ENCODE measurements at regions not wholly inside any gene's neighbourhood (a gene's known extent, or its start where the extent isn't known, plus 50 kb on each side); places are given as distances from the start of the nearest gene placed in this dataset.
"Not testable (repeated sequence)": the region's sequence is repeated elsewhere in the genome, so short reads cannot be mapped to it uniquely, and the experiment has no call there.

GRCh38 chr10:85039311-85039710, 710.9 kb downstream of the CCSER2 start:
- no peak for DNase-seq
- in situ Hi-C loops (cut with MboI; ENCODE audit: low pct_unique_long_range_greater_than_20kb, low sequenced_read_pairs) = no loop called here

- in situ Hi-C loops (cut with MboI; ENCODE audit: low pct_unique_long_range_greater_than_20kb, low sequenced_read_pairs) = no loop called here
- no peak for DNase-seq
Observed at GRCh38 chr10:85043207-85043606, 714.8 kb downstream of the CCSER2 start.

GRCh38 chr10:85045046-85045445, 716.7 kb downstream of the CCSER2 start:
- in situ Hi-C loops (cut with MboI; ENCODE audit: low pct_unique_long_range_greater_than_20kb, low sequenced_read_pairs) = no loop called here
- no peak for DNase-seq

GRCh38 chr10:85047170-85047834, 718.9 kb downstream of the CCSER2 start:
- in situ Hi-C loops (cut with MboI; ENCODE audit: low pct_unique_long_range_greater_than_20kb, low sequenced_read_pairs) = no loop called here

GRCh38 chr10:85047979-85048378, 719.6 kb downstream of the CCSER2 start:
- in situ Hi-C loops (cut with MboI; ENCODE audit: low pct_unique_long_range_greater_than_20kb, low sequenced_read_pairs) = no loop called here
- no peak for DNase-seq

More at GRCh38 chr10:85047170-85047834, 718.9 kb downstream of the CCSER2 start:
- DNase-seq = no peak

GRCh38 chr10:85048644-85049043, 720.3 kb downstream of the CCSER2 start:
- in situ Hi-C loops (cut with MboI; ENCODE audit: low pct_unique_long_range_greater_than_20kb, low sequenced_read_pairs) = no loop called here
- no peak for DNase-seq

GRCh38 chr10:85060944-85061343, 732.6 kb downstream of the CCSER2 start:
- DNase-seq = no peak
- in situ Hi-C loops (cut with MboI; ENCODE audit: low pct_unique_long_range_greater_than_20kb, low sequenced_read_pairs) = no loop called here

- in situ Hi-C loops (cut with MboI; ENCODE audit: low pct_unique_long_range_greater_than_20kb, low sequenced_read_pairs) = no loop called here
- DNase-seq = no peak
Observed at GRCh38 chr10:85061401-85061800, 733.0 kb downstream of the CCSER2 start.

GRCh38 chr10:85067955-85068354, 739.6 kb downstream of the CCSER2 start:
- in situ Hi-C loops (cut with MboI; ENCODE audit: low pct_unique_long_range_greater_than_20kb, low sequenced_read_pairs) = no loop called here
- DNase-seq = no peak

- DNase-seq = no peak
- in situ Hi-C loops (cut with MboI; ENCODE audit: low pct_unique_long_range_greater_than_20kb, low sequenced_read_pairs) = no loop called here
Observed at GRCh38 chr10:85080934-85081333, 752.5 kb downstream of the CCSER2 start.

GRCh38 chr10:85098835-85099521, 770.6 kb downstream of the CCSER2 start:
- DNase-seq = no peak
- in situ Hi-C loops (cut with MboI; ENCODE audit: low pct_unique_long_range_greater_than_20kb, low sequenced_read_pairs) = no loop called here

- in situ Hi-C loops (cut with MboI; ENCODE audit: low pct_unique_long_range_greater_than_20kb, low sequenced_read_pairs) = no loop called here
- no peak for DNase-seq
Observed at GRCh38 chr10:85100495-85100894, 772.1 kb downstream of the CCSER2 start.

GRCh38 chr10:85105614-85106255, 777.3 kb downstream of the CCSER2 start:
- no peak for DNase-seq
- in situ Hi-C loops (cut with MboI; ENCODE audit: low pct_unique_long_range_greater_than_20kb, low sequenced_read_pairs) = no loop called here

- in situ Hi-C loops (cut with MboI; ENCODE audit: low pct_unique_long_range_greater_than_20kb, low sequenced_read_pairs) = no loop called here
- no peak for DNase-seq
Observed at GRCh38 chr10:85111271-85111670, 782.9 kb downstream of the CCSER2 start.

GRCh38 chr10:85124603-85125051, 796.2 kb downstream of the CCSER2 start:
- DNase-seq = no peak
- in situ Hi-C loops (cut with MboI; ENCODE audit: low pct_unique_long_range_greater_than_20kb, low sequenced_read_pairs) = no loop called here

- in situ Hi-C loops (cut with MboI; ENCODE audit: low pct_unique_long_range_greater_than_20kb, low sequenced_read_pairs) = no loop called here
- DNase-seq = no peak
Observed at GRCh38 chr10:85137253-85137652, 808.9 kb downstream of the CCSER2 start.

GRCh38 chr10:85138046-85138445, 809.7 kb downstream of the CCSER2 start:
- in situ Hi-C loops (cut with MboI; ENCODE audit: low pct_unique_long_range_greater_than_20kb, low sequenced_read_pairs) = no loop called here
- DNase-seq = no peak

GRCh38 chr10:85139124-85139523, 810.7 kb downstream of the CCSER2 start:
- DNase-seq = no peak
- in situ Hi-C loops (cut with MboI; ENCODE audit: low pct_unique_long_range_greater_than_20kb, low sequenced_read_pairs) = no loop called here

- in situ Hi-C loops (cut with MboI; ENCODE audit: low pct_unique_long_range_greater_than_20kb, low sequenced_read_pairs) = not testable (repeated sequence)
Observed at GRCh38 chr10:85141520-85141919, 813.1 kb downstream of the CCSER2 start.

GRCh38 chr10:85145966-85146365, 817.6 kb downstream of the CCSER2 start:
- no peak for DNase-seq
- in situ Hi-C loops (cut with MboI; ENCODE audit: low pct_unique_long_range_greater_than_20kb, low sequenced_read_pairs) = no loop called here

More at GRCh38 chr10:85141520-85141919, 813.1 kb downstream of the CCSER2 start:
- DNase-seq = not testable (repeated sequence)
